Fibroblast of the aortic adventitia (primary cell): ENCODE measurements at regions not wholly inside any gene's neighbourhood (a gene's known extent, or its start where the extent isn't known, plus 50 kb on each side); places are given as distances from the start of the nearest gene placed in this dataset.

ENCODE experiments used
- DNase-seq: peaks from one replicate; pipeline ENCODE4 v3.0.0-alpha.2; 2010; ENCODE audit warnings: low read depth
- H3K4me3 ChIP-seq: 2 replicates; pipeline ENCODE4 v1.5.1; 2011; ENCODE audit warnings: low read depth, mild to moderate bottlenecking, control low read depth, low read length, moderate library complexity
- TF ChIP-seq, protein P1 (sequence below): IDR thresholded peaks from 2 replicates; pipeline ENCODE4 v1.5.1; 2011; ENCODE audit warnings: mild to moderate bottlenecking, low read length, control low read depth, inconsistent platforms; ENCODE audit not compliant: insufficient read depth

DNA sequence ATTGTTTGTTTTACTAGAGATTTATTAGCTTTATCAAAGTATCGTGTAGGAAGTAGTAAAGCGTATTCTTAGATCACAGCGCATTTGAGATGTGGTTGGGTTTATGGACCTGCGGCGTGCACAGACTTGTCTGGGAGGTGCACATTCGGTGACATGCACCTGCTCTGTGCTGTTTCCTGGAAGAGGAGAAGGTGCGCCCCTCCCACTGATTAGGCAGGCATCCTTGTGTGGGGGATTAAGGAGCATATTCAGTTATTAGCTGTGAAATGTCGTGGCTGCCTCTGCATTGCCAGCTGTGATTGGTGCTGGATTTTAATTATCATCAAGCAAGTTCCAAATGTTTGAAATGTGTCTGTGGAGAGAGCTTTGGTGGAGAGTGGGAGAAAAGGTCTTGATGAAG lies 903.8 kb upstream of the RBFOX1 start:
- TF ChIP-seq, protein P1, sequence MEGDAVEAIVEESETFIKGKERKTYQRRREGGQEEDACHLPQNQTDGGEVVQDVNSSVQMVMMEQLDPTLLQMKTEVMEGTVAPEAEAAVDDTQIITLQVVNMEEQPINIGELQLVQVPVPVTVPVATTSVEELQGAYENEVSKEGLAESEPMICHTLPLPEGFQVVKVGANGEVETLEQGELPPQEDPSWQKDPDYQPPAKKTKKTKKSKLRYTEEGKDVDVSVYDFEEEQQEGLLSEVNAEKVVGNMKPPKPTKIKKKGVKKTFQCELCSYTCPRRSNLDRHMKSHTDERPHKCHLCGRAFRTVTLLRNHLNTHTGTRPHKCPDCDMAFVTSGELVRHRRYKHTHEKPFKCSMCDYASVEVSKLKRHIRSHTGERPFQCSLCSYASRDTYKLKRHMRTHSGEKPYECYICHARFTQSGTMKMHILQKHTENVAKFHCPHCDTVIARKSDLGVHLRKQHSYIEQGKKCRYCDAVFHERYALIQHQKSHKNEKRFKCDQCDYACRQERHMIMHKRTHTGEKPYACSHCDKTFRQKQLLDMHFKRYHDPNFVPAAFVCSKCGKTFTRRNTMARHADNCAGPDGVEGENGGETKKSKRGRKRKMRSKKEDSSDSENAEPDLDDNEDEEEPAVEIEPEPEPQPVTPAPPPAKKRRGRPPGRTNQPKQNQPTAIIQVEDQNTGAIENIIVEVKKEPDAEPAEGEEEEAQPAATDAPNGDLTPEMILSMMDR = no peak
- no peak for DNase-seq

DNA sequence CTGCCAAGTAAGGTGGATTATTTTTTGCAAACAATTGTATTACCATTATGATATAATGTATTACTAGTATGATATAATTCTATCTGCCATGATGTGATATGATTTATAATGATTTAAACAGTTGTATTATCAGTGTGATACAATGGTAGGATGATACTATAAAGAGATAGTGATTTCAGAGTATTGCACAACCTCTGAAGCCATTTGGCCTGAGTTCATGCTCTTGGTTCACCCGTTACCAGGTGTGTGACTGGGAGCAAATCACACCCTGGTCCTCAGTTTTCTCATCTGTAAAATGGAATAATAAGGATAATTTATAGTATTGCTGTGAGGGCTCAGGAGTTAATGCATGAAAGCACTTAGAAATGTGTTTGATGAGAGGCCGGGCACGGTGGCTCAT lies 905.0 kb upstream of the RBFOX1 start:
- TF ChIP-seq, protein P1 = no peak
- DNase-seq = no peak

More for the DNA sequence above, 903.8 kb upstream of the RBFOX1 start:
- no peak overlapping the region for H3K4me3 ChIP-seq

DNA sequence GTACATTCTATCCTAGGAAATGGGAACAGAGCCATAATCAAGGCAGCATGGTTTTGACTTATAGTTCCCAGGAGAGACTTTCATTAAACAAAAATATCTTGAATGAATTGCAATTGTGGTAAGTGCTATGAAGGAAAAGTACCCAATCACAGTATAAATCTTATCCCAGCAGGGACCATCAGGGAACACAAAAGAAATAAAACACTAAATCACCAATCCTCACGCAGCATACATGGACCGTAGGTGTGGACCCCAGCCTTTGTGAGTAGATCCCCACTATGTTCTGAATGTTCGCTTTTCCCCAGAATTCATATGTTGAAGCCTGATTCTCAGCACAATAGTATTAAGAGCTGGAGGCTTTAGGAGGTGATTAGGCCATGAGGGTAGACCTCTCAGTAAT lies 925.0 kb upstream of the RBFOX1 start:
- TF ChIP-seq, protein P1 = no peak
- no peak overlapping the region for H3K4me3 ChIP-seq
- no peak for DNase-seq

More for the DNA sequence above, 905.0 kb upstream of the RBFOX1 start:
- H3K4me3 ChIP-seq = no peak overlapping the region

DNA sequence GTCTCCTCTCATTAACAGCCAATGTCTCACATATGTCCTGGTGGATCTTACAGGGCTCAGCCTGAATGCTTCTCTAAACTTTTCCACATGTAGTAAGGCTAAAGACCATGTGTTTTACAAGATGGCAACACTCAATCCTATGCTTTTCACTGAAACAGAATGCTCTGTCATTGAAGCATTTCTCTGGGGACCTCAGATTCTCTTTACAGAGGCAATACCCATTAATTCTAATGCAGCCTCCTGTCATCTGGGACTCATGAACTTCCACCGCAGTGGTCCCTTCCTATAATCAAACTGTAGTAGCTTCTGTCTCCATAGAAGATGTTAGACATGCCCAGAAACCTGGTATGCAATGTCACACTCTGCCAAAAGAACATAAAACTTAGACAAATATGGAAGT lies 926.6 kb upstream of the RBFOX1 start:
- DNase-seq = no peak
- no peak overlapping the region for H3K4me3 ChIP-seq
- TF ChIP-seq, protein P1 = no peak

DNA sequence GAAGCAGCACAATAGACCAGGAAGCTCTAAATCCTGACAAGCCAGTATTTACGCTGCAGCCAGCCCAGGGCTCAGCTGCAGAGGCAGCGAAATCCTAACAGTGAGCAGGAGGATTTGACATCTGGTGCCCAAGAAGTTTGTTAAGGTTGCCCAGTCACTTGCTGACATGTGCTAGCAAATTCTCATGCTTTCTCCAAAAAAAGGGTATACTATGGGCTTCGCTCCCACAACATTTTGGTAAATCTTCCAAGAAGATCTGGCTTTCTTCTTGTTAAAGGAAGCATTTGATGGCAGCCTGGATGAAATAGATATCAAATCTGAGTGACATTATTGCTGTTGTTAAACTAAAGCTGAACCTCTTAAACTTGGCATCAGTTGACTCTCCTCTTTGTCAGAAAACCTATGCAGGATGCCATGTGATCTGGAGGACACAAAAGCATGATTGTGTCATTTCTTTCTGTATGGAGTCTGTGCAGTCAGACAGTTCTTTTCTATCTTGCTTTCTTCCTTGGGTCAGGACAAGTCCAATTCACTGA lies 949.7 kb upstream of the RBFOX1 start:
- H3K4me3 ChIP-seq = no peak overlapping the region
- TF ChIP-seq, protein P1 = no peak
- DNase-seq = no peak

DNA sequence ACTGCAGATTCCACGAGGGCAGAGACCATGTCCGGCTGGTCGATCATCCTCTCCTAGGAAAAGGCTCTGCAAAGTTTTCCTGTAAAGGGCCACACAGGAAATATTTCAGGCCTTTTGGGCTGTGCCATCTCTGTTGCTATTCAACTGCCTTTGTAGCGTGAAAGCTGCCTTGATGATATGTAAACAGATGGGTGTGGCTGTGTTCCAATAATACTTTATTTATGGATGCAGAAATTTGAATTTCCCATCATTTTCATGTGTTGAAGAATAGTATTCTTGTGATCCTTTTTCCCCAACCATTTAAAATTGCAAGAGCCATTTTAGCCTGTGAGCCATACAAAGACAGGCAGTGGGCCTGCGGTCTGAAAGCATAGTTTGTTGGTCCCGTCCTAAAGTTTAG lies 950.7 kb upstream of the RBFOX1 start:
- no peak overlapping the region for H3K4me3 ChIP-seq
- no peak for DNase-seq
- TF ChIP-seq, protein P1 = no peak

DNA sequence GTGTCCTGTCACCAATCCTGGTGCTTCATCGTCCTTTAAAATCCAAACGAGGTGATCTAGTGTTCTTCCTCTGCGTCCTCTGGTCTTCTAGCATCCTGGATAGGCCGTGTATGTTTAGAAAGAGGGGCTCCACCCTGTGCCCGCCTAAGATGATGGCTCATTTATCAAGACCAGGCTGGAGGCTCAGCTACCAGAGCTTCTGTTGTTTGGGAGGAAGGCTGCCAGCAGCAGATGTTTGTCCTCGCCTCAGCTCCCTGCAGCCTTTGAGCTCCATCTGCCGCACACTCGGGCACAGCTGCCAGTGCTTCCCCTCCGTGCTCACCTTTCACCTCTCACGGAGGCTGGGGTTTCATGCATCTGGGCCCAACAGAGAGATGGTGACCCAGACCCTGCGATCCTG lies 954.7 kb upstream of the RBFOX1 start:
- DNase-seq = no peak
- H3K4me3 ChIP-seq = no peak overlapping the region
- TF ChIP-seq, protein P1 = no peak
